Kidney tubule cell (primary cell): ENCODE measurements at regions not wholly inside any gene's neighbourhood (a gene's known extent, or its start where the extent isn't known, plus 50 kb on each side); places are given as distances from the start of the nearest gene placed in this dataset.

Source experiments
- DNase-seq: peaks from one replicate; pipeline ENCODE4 v3.0.0-alpha.2; 2018; ENCODE audit warnings: low spot score

DNA sequence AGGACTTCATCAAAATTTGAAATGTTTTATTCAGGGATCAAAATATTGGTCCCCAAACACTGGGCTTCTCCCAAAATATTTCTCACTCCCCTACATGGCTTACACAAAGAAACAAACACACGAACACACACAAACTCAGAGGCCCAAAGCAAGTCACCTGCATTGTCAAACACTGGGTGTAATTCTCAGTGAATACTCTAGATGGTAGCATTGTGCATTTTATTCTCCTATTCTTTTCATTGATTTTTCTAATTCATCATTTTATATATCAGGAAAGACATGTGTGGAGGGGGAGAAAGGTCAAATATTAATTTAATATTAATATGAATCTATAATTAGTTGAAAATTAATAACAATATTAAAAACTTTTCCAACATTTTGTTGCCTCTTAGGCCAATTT is 72.3 kb upstream of the TNMD start:
- peak; percentile 19 for DNase-seq

DNA sequence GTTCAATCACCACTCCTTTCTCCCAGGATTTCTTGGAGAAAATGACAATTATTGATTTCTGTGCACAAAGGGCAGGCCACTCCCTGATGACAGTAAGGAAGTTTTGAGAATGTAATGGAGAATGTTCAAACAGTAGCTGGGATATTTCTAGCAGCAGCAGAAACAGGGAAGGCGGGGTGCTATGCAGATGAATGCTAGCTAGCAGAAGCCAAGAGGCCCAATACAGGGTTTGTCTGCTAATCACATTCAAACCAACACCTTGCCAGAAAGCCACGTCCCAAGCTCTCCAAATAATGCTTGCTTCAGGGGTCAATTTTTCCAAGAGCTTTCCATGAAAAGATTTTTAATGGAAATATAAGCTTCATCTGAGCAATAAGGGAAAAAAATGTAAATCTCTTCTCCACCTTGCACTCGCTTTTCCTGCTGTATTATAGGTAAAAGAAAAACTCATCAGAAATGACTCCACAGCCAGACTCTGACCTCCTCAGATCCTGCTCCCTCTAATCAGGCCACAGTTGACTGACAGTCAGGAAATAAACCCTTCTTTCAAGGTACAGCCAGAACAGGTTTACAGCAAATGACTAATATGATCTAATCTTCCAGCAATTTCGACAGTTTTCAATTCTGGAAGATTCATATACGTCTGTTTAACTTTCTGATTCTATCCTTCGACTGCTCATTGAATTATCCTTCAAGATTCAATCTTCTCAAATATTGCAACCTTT is 84.7 kb upstream of the PCDH19 start:
- DNase-seq = no peak

DNA sequence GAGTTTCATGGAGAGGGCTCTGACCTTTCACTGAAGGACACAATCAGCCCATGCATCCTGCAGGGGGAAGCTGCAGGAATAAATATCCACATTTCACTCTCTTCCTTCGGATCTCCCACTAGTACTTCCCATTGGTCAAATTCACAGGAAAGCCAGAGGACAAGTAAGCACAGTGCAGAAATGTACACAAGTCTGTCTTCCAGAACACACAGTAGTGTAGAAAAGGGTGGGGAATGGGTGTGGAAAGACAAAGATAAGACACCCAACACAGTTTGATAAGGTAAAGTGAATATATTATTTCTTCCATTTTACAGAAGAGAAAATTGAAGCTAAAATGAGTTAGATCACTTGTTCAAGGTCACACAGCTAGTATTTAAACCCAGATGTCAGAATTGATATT is 81.1 kb upstream of the PCDH19 start:
- DNase-seq = no peak

DNA sequence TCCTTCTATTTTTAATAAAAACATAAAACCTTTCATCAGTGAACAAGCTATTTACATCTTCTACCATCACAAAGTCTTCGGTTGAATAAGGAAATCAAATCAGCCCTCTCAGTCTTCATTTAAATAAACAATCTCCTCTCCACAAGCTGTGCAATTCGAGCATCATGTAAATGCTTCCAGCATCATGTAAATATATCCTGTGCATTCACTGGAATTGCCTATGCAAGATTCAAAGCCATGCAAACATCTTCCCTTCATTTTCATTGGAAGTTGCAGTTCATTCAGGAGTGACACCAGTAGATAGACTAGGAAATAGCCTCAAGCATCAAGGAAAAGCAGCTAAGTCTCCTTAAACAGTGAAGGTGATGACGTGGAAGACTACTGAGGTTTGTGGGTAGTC is 77.7 kb upstream of the PCDH19 start:
- no peak for DNase-seq

DNA sequence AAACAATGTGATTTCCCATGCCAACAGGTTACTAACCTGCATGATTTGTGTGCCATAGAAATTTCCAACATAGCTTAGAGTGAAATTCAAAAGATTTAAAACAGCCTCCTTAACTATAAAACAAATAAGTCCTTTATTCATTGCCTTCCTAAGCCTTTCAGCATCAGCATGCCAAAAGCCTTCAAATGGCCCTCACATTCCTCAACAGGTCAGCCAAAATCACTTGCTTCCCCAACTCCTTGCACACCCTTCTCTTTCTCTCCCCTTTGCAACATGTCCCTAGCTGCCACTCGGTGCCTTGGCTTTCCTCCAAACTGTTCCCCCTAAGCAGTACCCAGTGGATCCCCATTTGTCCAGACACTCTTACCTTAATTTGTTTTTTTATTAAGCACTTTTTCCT is 74.9 kb upstream of the PCDH19 start:
- no peak for DNase-seq

DNA sequence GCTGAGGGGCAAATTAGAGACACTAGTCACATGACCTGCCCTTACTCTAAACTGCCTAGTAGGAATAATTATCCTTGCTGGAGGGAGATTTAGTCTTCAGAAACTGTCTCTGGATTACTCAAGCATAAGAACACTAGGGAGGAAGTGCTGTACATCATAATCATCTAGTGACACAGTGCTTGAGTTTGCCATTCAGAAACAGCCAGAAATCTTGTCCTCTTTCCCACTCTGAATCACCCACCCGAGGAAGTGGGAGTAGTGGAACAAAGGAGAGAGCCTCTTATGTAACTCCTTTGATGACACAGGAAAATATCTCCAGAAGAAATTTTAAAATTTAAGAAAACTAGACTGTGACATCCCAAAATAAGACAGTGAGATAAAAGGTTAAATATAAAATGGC is 69.3 kb upstream of the PCDH19 start:
- DNase-seq = peak; percentile 5

DNA sequence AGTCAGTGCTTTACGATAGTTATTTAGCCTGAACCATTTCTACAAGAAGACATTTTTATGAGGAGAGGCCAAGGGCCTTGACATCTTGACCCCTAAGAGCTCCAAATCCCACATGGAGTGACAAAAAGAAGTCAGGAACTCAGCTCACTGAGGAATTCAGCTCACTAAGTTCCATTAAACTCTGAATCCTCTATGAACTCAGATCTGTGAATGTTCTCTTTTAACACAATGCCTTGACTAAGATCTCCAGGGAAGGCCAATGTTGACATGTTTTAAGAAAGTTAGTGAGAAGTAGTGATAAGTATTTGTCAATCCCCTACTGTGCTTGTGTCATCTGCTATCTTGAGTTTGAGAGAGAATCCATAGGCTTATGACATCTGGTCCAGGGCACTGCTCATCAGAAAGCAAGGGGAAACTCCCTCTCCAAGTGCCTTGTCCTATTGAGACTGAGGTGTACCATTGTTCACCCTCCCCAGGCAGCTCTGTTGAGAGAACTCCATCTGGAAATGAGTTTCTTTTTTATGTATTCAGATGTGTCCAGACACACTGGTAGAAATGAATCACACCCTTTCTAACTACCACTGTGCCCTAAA is 68.7 kb upstream of the PCDH19 start:
- DNase-seq = no peak

DNA sequence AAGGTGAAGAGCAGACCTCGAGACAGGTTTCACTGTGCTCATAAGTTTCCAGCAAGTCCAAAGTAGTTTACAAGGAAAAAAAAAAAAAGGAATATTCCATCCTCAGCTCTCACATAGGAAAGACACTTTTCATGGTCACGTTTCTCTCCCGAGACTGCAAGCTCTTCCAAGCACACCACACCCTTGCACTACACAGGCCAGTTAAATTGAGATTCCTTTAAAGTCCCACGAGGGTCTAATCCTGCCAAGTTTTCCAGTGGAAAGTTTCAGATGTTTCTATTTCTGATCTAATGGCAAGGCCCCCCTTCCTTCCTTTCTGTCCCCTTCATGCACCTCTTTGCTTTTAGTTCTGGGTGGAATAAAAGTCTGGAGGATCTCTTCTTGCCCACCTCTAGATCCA is 67.9 kb upstream of the PCDH19 start:
- no peak for DNase-seq

DNA sequence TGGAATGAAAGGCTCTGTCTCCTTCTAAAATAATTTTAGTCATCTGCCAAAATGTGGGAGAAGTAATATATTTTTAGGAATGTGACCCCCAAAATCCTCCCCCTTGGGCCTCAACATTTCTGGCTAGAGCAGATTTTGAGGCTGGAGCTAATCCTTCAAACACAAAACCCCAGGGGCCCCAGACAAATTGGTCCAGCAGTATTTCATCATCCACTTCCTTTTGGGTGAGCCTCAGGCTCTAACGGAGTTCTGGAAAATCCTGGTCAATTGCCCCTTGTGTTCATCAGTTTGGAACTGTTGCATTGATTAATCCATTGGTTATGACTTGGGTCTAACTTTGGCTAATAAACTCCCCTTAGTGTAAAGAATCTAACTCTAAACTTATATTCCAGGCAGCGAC is 67.4 kb upstream of the PCDH19 start:
- DNase-seq = no peak
